Activated CD4-positive, alpha-beta memory T cell treated with anti-CD3 and anti-CD28 coated beads for 36 hours (primary cell): ENCODE measurements at regions not wholly inside any gene's neighbourhood (a gene's known extent, or its start where the extent isn't known, plus 50 kb on each side); places are given as distances from the start of the nearest gene placed in this dataset.

Experiments
- CTCF ChIA-PET: fragments of 350-600 bp; sonication (Branson Sonifier 250); formaldehyde crosslinking; loops from one replicate; lab custom pipeline; 2021; ENCODE audit warnings: antibody characterized with exemption, inconsistent platforms; lab: Charles Lee
- POLR2A ChIA-PET: fragments of 350-600 bp; sonication (Branson Sonifier 250); formaldehyde crosslinking; loops from one replicate; lab custom pipeline; 2021; ENCODE audit warnings: antibody characterized with exemption; lab: Charles Lee
- DNase-seq: peaks from one replicate; pipeline ENCODE4 v3.0.0-alpha.2; 2020
- H3K27ac Mint-ChIP-seq: one replicate; pipeline ENCODE4 v1.8.0; 2021; ENCODE audit warnings: mixed read lengths
- H3K27me3 Mint-ChIP-seq: one replicate; pipeline ENCODE4 v1.8.0; 2021; ENCODE audit warnings: mixed read lengths
- H3K36me3 Mint-ChIP-seq: one replicate; pipeline ENCODE4 v1.8.0; 2021; ENCODE audit warnings: mixed read lengths
- H3K4me1 Mint-ChIP-seq: one replicate; pipeline ENCODE4 v1.8.0; 2021; ENCODE audit warnings: low read depth, mixed read lengths
- H3K4me3 Mint-ChIP-seq: one replicate; pipeline ENCODE4 v1.8.0; 2021; ENCODE audit warnings: mild to moderate bottlenecking, mixed read lengths
- H3K9me3 Mint-ChIP-seq: one replicate; pipeline ENCODE4 v1.8.0; 2021; ENCODE audit warnings: mixed read lengths
- intact Hi-C: fragments of 100-400 bp; cut with micrococcal nuclease; formaldehyde crosslinking; loops from one replicate; pipeline ENCODE4 v1.15.1; 2023

DNA sequence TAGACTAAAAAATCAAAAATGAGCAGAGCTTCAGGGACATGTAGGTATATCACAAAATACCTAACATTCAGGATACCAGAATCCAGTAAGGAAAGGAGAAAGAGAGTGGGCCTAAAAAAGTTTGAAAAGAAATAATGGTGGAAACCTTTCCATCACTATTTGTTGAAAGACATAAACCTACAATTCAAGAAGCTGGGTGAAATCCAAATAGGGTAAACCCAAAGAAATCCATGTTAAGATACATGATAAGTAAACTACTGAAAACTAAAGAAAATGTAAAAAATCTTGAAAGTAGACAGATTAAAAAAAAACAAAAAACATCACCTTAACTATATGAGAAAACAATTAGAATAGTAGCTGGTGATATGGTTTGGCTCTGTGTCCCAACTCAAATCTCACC lies 76.7 kb upstream of the COMTD1 start:
- ChIA-PET POLR2A (no interaction called here), CTCF (no interaction called here)
- H3K36me3 Mint-ChIP-seq: peaks cover 4% of the 10 kb centered on the region
- peaks cover 10% of the 10 kb centered on the region for H3K27me3 Mint-ChIP-seq
- no peaks in the 10 kb centered on the region for H3K4me1 Mint-ChIP-seq
- H3K9me3 Mint-ChIP-seq: peaks cover 17% of the 10 kb centered on the region
- H3K27ac Mint-ChIP-seq: no peak overlapping the region
- H3K4me3 Mint-ChIP-seq: no peak overlapping the region
- intact Hi-C loops: no loop called here
- DNase-seq: no peak

DNA sequence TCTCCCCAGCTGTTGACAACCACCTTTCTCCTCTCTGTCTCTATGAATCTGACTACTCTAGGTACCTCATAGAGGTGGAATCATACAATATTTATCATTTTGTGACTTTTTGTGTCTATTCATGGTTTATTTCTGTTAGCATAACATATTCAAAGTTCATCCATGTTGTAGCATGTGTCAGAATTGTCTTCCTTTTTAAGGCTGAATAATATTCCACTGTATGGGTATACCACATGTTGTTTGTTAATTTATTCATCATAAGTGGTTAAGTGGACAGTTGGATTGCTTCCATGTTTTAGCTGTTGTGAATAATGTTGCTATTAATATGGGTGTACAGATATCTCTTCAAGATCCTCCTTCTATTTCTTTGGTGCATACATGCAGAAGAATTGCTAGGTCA lies 69.9 kb upstream of the COMTD1 start:
- peaks cover 12% of the 10 kb centered on the region for H3K27me3 Mint-ChIP-seq
- H3K4me3 Mint-ChIP-seq: no peak overlapping the region
- intact Hi-C loops: no loop called here
- ChIA-PET POLR2A (no interaction called here), CTCF (no interaction called here)
- H3K27ac Mint-ChIP-seq: no peak overlapping the region
- peaks cover 6% of the 10 kb centered on the region for H3K9me3 Mint-ChIP-seq
- no peak for DNase-seq
- H3K36me3 Mint-ChIP-seq: no peaks in the 10 kb centered on the region
- no peaks in the 10 kb centered on the region for H3K4me1 Mint-ChIP-seq

DNA sequence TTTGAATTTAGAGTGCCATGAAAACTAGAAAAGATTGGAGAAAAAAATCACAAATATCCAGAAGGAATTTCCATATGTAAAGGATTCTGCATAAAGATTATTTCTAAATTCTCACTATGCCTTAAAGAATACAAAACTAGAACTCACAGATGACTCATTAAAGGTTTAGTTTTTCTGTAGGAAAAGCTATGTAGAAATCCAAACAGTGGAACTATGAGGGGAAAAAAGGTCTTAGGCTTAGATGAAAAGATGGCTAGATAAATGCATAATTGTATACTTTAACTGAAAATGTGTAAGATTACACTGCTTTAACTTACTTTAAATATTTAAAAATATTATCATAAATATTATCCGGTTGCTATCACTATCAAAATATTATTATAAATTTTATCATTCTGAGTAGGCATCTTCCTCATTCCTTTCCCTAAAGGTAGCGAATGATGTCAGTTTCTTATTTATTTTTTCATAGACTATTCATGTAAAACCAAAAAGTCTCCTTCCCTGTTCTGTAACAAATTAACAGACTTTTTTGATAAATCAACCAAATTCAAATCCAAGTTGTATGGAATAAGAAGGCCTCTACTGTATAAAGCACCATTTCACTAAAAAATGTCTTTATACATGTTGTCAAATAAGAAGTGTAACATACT lies 69.1 kb upstream of the COMTD1 start:
- no peak overlapping the region for H3K27ac Mint-ChIP-seq
- intact Hi-C loops: no loop called here
- H3K27me3 Mint-ChIP-seq: peaks cover 10% of the 10 kb centered on the region
- ChIA-PET CTCF (no interaction called here), POLR2A (no interaction called here)
- H3K4me1 Mint-ChIP-seq: no peaks in the 10 kb centered on the region
- DNase-seq: no peak
- no peak overlapping the region for H3K4me3 Mint-ChIP-seq
- H3K9me3 Mint-ChIP-seq: peaks cover 6% of the 10 kb centered on the region
- H3K36me3 Mint-ChIP-seq: no peaks in the 10 kb centered on the region

DNA sequence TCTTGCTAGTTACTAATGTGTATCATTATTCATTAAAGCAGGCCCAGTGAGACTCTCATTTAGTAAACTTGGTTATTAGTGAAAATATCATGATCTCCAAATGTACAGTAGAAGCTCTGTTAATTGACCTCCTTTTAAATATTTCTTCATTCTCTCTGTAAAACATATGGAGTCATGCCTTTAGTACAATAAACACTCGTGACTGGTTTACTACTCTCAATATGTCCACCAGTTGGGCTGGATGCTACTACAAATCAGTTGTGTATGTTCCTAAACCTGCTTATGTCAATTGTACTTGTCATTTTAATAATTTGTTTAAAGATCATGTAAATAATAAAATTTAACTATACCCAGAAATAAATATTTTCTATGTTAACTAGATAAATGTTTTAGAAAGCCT lies 68.6 kb upstream of the COMTD1 start:
- ChIA-PET CTCF (no interaction called here), POLR2A (no interaction called here)
- Mint-ChIP-seq H3K9me3 (peaks cover 6% of the 10 kb centered on the region), H3K27ac (no peak overlapping the region), H3K4me3 (no peak overlapping the region), H3K4me1 (no peaks in the 10 kb centered on the region), H3K27me3 (peaks cover 12% of the 10 kb centered on the region), H3K36me3 (no peaks in the 10 kb centered on the region)
- DNase-seq: no peak
- intact Hi-C loops: no loop called here

DNA sequence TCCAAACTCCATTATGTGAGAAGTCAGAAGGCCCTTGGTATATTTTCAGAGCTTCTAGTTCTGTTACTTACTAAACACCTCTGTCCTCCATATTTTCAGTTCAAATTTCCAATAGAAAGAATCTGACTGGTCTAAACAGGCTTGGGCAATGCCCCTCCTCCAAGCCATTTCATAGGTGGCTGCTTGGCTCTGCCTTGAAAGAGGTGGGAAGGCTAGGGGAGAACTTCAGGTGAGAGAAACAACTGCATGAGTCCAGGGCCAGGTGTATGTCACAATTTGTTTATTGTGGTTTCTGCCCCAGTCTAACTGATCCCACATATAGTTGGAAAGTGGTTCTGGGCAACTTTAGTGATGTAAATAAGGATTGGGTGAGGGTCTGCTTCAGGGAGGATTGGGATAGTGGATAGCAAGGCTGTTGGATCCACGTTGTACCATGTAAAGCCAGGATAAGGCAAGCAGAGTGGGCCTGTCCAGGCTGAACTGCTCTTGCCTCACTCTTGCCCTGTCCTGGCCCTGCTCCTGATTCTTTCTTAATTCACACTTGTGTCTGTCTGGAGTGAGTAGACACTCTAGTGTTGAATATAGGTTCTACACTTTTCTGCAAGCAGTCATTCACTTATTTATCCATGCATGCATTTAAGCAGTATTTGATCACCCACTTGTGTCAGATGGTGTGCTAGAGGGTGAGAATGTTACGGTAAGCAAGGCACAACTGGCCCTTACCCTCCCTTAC lies 67.5 kb upstream of the COMTD1 start:
- intact Hi-C loops: no loop called here
- CTCF ChIA-PET: no interaction called here
- Mint-ChIP-seq H3K4me1 (no peaks in the 10 kb centered on the region), H3K4me3 (no peak overlapping the region), H3K36me3 (no peaks in the 10 kb centered on the region), H3K27ac (no peak overlapping the region), H3K27me3 (peaks cover 8% of the 10 kb centered on the region), H3K9me3 (peaks cover 6% of the 10 kb centered on the region)
- no peak for DNase-seq
- POLR2A ChIA-PET: no interaction called here

DNA sequence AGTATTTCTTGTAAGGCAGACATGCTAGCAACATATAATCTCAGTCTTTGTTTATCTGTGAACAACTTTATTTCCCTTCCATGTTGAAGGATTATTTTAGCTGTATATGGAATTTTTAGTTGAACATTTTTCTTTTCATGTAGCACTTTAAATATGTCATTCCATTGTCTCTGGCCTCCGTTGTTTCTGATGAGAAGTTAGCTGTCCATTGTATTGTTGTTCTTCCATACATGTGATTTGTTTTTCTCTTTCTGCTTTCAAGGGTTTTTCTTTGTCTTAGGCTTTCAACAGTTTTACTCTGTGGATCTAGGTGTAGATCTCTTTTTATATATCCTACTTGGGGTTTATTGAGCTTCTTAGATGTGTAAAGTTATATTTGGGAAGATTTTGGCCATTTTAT lies 66.3 kb upstream of the COMTD1 start:
- intact Hi-C loops: no loop called here
- H3K9me3 Mint-ChIP-seq: peaks cover 6% of the 10 kb centered on the region
- no peak overlapping the region for H3K4me3 Mint-ChIP-seq
- H3K27ac Mint-ChIP-seq: no peak overlapping the region
- ChIA-PET CTCF (no interaction called here), POLR2A (no interaction called here)
- DNase-seq: no peak
- peaks cover 8% of the 10 kb centered on the region for H3K27me3 Mint-ChIP-seq
- H3K36me3 Mint-ChIP-seq: no peaks in the 10 kb centered on the region
- no peaks in the 10 kb centered on the region for H3K4me1 Mint-ChIP-seq

DNA sequence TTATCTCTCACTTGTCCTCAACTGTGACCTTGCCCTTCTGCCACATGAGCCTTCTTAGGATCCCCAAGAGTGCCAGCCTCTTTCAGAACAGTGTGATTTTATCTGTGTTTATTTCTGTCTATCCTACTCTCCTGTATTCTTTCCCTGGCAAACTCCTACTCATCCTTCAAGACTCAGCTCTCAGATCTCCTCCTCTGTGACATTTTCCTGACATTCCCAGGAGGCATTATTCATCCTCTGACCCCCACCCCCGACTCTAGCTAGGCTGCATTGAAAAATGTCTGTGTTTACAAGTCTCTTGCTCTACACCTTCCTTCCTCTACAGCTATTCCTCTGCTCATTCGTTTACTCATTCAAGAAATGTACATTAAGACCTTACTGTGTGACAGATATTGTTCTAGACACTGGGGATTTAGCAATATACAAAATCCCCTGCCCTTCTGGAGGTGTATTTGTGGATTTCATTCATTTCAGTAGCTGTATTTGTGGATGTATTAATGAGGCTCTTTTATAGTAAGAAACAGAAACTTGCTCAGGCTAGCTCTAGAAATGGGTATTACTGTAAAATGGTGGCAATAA lies 61.4 kb upstream of the COMTD1 start:
- intact Hi-C loops: loop anchor here (5.0 kb wide), 1 partner anchor 105 kb away; the partner anchor contains the start of gene ZNF503
- ChIA-PET CTCF (no interaction called here), POLR2A (no interaction called here)

DNA sequence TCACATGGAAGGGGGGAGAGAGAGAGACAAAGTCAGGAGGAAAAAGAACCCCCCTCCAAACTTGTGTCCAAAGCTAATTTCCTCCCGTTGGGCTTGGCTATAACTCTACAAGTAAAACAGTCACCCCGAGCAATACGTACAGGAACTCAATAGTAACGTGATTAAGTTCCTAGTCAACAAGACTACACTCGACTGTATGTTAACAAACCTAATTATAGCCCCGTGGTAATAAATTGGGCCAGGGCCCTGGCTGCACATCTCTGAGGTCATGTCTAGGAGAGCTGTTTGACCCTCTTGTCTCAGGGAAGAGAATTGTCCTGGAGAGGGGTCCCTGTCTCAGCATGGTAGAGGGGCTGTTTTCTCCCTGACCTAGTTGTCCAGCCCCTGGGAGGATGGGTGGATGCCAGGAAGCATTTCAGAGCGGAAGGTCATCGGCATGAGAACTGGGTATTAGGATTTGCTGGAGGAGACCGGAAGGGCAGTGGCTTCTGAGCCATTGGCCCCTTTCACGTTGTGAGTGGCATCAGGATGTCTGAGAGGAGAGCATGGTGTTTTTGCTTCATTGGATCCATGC lies 60.2 kb upstream of the COMTD1 start:
- CTCF ChIA-PET: interaction anchor here (0.7 to 2.0 kb wide), 4 partner anchors 9 to 105 kb away, joined by 3 to 4 read pairs (median 4); no protein-coding TSS in a partner anchor
- intact Hi-C loops: loop anchor here (5.0 kb wide), 1 partner anchor 106 kb away; the partner anchor contains the start of gene ZNF503
- H3K27me3 Mint-ChIP-seq: peaks cover 10% of the 10 kb centered on the region
- H3K4me3 Mint-ChIP-seq: no peak overlapping the region
- no peaks in the 10 kb centered on the region for H3K9me3 Mint-ChIP-seq
- no peak overlapping the region for H3K27ac Mint-ChIP-seq
- peaks cover 5% of the 10 kb centered on the region for H3K4me1 Mint-ChIP-seq
- POLR2A ChIA-PET: no interaction called here
- no peak for DNase-seq
- no peaks in the 10 kb centered on the region for H3K36me3 Mint-ChIP-seq

More for the DNA sequence above, 61.4 kb upstream of the COMTD1 start:
- H3K27me3 Mint-ChIP-seq: peaks cover 12% of the 10 kb centered on the region
- H3K36me3 Mint-ChIP-seq: no peaks in the 10 kb centered on the region
- no peak for DNase-seq
- peaks cover 1% of the 10 kb centered on the region for H3K9me3 Mint-ChIP-seq
- peaks cover 5% of the 10 kb centered on the region for H3K4me1 Mint-ChIP-seq
- H3K27ac Mint-ChIP-seq: no peak overlapping the region
- no peak overlapping the region for H3K4me3 Mint-ChIP-seq

DNA sequence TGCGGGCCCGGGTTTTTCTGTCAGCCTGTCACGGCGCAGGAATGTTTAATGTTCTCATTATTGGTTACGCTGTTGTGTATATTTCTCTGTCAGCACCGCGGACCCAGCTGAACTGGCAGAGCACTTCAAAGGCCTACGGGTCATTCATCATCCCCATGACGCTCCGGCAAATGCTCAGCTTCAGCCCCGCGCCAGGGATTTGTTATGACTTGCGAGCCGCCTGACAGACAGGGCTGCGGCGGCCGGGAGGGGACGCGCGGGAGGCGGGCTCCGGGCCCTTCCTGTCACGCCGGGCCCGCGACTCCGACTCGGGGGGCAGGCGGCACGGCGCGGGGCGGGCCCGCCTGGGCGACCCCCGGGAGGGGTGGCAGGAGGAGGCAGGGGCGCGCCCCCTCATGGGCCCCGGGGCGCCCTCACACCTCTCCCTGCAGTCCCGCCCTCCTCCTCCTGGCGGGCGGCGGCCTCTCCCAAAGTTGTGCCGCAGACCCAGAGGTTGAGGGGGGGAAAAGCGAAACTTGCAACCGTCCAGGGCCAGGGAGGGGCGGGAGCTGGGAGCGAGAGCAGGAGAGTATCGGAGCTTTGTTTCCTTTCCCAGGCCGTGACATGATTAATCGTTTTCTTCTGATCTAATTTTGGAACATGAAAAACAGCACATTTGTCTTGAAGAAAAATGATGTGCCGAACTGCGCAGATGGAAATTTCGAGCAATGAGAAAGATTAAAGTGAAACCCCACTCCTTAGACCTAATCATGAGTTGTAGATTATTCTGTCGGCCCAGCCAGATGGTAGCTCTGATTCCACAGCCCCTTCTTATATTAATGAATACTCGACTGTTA lies 59.3 kb upstream of the COMTD1 start:
- CTCF ChIA-PET: interaction anchor here (0.6 to 2.0 kb wide), 7 partner anchors 8 to 795 kb away, joined by 3 to 4 read pairs (median 4); partner anchors contain the start of gene COMTD1
- peak overlapping the region; percentile 46 for H3K4me3 Mint-ChIP-seq

DNA sequence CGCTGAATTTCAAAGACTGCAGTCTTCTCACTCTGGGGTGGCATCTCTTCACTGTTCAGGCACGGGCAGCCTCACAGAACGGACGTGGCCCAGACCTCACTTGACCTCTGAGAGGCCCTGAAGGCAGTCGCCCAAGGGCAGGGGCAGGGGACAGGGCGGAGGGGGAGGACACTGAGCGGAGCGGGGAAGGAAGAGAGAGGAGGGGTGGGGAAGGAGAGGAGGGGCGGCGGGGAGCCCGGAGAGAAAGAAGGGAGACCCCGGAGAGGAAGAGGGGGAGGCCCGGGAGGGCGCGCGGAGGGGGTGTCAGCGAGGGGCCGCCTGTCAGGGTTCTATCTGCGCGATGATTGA lies 58.7 kb upstream of the COMTD1 start:
- intact Hi-C loops: no loop called here
- Mint-ChIP-seq H3K9me3 (peaks cover 5% of the 10 kb centered on the region), H3K27ac (no peak overlapping the region), H3K4me3 (peak overlapping the region; percentile 46), H3K27me3 (peaks cover 7% of the 10 kb centered on the region), H3K36me3 (no peaks in the 10 kb centered on the region), H3K4me1 (peaks cover 5% of the 10 kb centered on the region)
- ChIA-PET POLR2A (no interaction called here), CTCF (interaction anchor here (0.6 to 2.0 kb wide), 3 partner anchors 59 to 795 kb away, joined by 4 read pairs; partner anchors contain the start of gene COMTD1)
- DNase-seq: no peak

More for the DNA sequence above, 59.3 kb upstream of the COMTD1 start:
- H3K4me1 Mint-ChIP-seq: peaks cover 5% of the 10 kb centered on the region
- DNase-seq: peak; percentile 87
- no peak overlapping the region for H3K27ac Mint-ChIP-seq
- intact Hi-C loops: loop anchor here (5.0 kb wide), 1 partner anchor 107 kb away; the partner anchor contains the start of gene ZNF503
- POLR2A ChIA-PET: no interaction called here
- peaks cover 5% of the 10 kb centered on the region for H3K9me3 Mint-ChIP-seq
- peaks cover 9% of the 10 kb centered on the region for H3K27me3 Mint-ChIP-seq
- no peaks in the 10 kb centered on the region for H3K36me3 Mint-ChIP-seq

DNA sequence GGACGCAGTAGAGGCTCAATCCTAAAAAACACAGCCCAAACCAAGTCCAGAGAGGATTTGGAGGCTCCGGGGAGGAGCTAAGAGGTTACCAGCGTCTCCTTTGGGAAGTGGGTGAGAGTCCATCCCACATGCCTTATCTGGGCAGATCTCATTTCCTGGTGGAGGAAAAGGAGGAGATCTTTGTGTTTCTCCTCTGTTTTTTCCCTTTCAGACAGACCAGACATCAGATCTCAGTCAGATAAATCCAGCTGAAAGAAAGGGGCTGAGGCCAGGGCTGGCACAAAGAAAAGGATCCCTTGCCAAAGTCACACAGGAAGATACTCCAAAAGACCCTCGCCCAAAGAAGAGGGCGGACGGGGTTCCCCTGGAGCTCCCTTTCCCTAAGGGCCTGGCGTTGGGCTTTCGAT lies 58.3 kb upstream of the COMTD1 start:
- intact Hi-C loops: no loop called here
- Mint-ChIP-seq H3K36me3 (no peaks in the 10 kb centered on the region), H3K27ac (no peak overlapping the region), H3K4me1 (peaks cover 5% of the 10 kb centered on the region), H3K4me3 (no peak overlapping the region), H3K9me3 (peaks cover 5% of the 10 kb centered on the region), H3K27me3 (peaks cover 7% of the 10 kb centered on the region)
- POLR2A ChIA-PET: no interaction called here
- no peak for DNase-seq
- CTCF ChIA-PET: interaction anchor here (1.2 kb wide), 1 partner anchor 58 kb away, joined by 4 read pairs; the partner anchor contains the start of gene COMTD1
